ENCODE measurements at regions not wholly inside any gene's neighbourhood (a gene's known extent, or its start where the extent isn't known, plus 50 kb on each side); places are given as distances from the start of the nearest gene placed in this dataset.

- H3K27ac ChIP-seq, result no peak overlapping the region
- CTCF ChIA-PET, result no interaction called here
These were observed 1385.9 kb downstream of the FAM133A start for GRCh38 chrX:95059909-95060308.

GRCh38 chrX:95063554-95063953, 1389.5 kb downstream of the FAM133A start:
- ChIA-PET CTCF (no interaction called here), POLR2A (ENCODE audit: low non-redundant PET) (no interaction called here)
- DNase-seq (ENCODE audit: low spot score), result no peak
- no peak overlapping the region for H3K27ac ChIP-seq
- no peak for TF ChIP-seq CTCF (conservative IDR thresholded peaks at IDR 0.05; ENCODE audit: low read depth)

More at GRCh38 chrX:95059909-95060308, 1385.9 kb downstream of the FAM133A start:
- no peak for TF ChIP-seq CTCF (conservative IDR thresholded peaks at IDR 0.05; ENCODE audit: low read depth)
- POLR2A ChIA-PET (ENCODE audit: low non-redundant PET), result no interaction called here
- no peak for DNase-seq (ENCODE audit: low spot score)

GRCh38 chrX:95065151-95065550, 1391.1 kb downstream of the FAM133A start:
- no peak for DNase-seq (ENCODE audit: low spot score)
- CTCF ChIA-PET, result no interaction called here

GRCh38 chrX:95071052-95071451, 1397.0 kb downstream of the FAM133A start:
- no peak for TF ChIP-seq CTCF (conservative IDR thresholded peaks at IDR 0.05; ENCODE audit: low read depth)
- DNase-seq (ENCODE audit: low spot score), result no peak
- ChIA-PET POLR2A (ENCODE audit: low non-redundant PET) (no interaction called here), CTCF (interaction anchor here (0.6 kb wide), 1 partner anchor 72 kb away, joined by 3 read pairs; no protein-coding TSS in a partner anchor)
- H3K27ac ChIP-seq, result no peak overlapping the region

More at GRCh38 chrX:95065151-95065550, 1391.1 kb downstream of the FAM133A start:
- H3K27ac ChIP-seq, result no peak overlapping the region
- no peak for TF ChIP-seq CTCF (conservative IDR thresholded peaks at IDR 0.05; ENCODE audit: low read depth)
- POLR2A ChIA-PET (ENCODE audit: low non-redundant PET), result no interaction called here

GRCh38 chrX:95071621-95072020, 1397.6 kb downstream of the FAM133A start:
- no peak for TF ChIP-seq CTCF (conservative IDR thresholded peaks at IDR 0.05; ENCODE audit: low read depth)
- DNase-seq (ENCODE audit: low spot score), result no peak
- ChIA-PET POLR2A (ENCODE audit: low non-redundant PET) (no interaction called here), CTCF (interaction anchor here (0.6 kb wide), 1 partner anchor 72 kb away, joined by 3 read pairs; no protein-coding TSS in a partner anchor)
- no peak overlapping the region for H3K27ac ChIP-seq

GRCh38 chrX:95076449-95076848, 1402.4 kb downstream of the FAM133A start:
- ChIA-PET POLR2A (ENCODE audit: low non-redundant PET) (no interaction called here), CTCF (interaction anchor here (0.7 kb wide), 1 partner anchor 69 kb away, joined by 3 read pairs; no protein-coding TSS in a partner anchor)
- no peak for DNase-seq (ENCODE audit: low spot score)
- no peak overlapping the region for H3K27ac ChIP-seq
- peak; percentile 28 for TF ChIP-seq CTCF (conservative IDR thresholded peaks at IDR 0.05; ENCODE audit: low read depth)

Measured in RWPE1 (cell line).